H1 (cell line): ENCODE measurements at regions not wholly inside any gene's neighbourhood (a gene's known extent, or its start where the extent isn't known, plus 50 kb on each side); places are given as distances from the start of the nearest gene placed in this dataset.

Experiments used
- CTCF ChIA-PET: fragments of 300-600 bp; sonication (Branson Sonifier 250); formaldehyde crosslinking; loops from one replicate; lab custom pipeline; 2021; ENCODE audit not compliant: partially characterized antibody; lab: Charles Lee
- POLR2A ChIA-PET: fragments of 300-600 bp; sonication (Branson Sonifier 250); formaldehyde crosslinking; loops from one replicate; lab custom pipeline; 2021; ENCODE audit warnings: inconsistent platforms; ENCODE audit not compliant: partially characterized antibody; lab: Charles Lee
- DNase-seq, 2 experiments: peaks; one replicate each; pipeline versions ENCODE4 v3.0.0 to v3.0.0-alpha.2; 2010 to 2022; ENCODE audit warnings: low spot score in 2 of 2, low read depth in 1 of 2, mixed read lengths in 1 of 2
- FAIRE-seq: peaks from 2 replicates; lab custom pipeline; 2011; peaks lifted over from hg19 to GRCh38; lab: Jason Lieb, UNC
- H2AFZ ChIP-seq: 2 replicates; pipeline ENCODE4 v1.8.1; 2012; ENCODE audit warnings: low read length, inconsistent platforms
- H2AK5ac ChIP-seq: 2 replicates; pipeline ENCODE4 v1.6.1; 2013; ENCODE audit warnings: low read depth, low read length
- H2BK120ac ChIP-seq: replicated peaks from 2 replicates; pipeline ENCODE3; 2013; ENCODE audit warnings: low read depth, low read length, inconsistent platforms
- H2BK12ac ChIP-seq: 2 replicates; pipeline ENCODE4 v1.6.1; 2013; ENCODE audit warnings: low read depth, low read length
- H2BK15ac ChIP-seq: 2 replicates; pipeline ENCODE4 v1.6.1; 2013; ENCODE audit warnings: low read length
- H2BK20ac ChIP-seq: 2 replicates; pipeline ENCODE4 v1.6.1; 2013; ENCODE audit warnings: low read length
- H2BK5ac ChIP-seq: 2 replicates; pipeline ENCODE4 v1.6.1; 2013; ENCODE audit warnings: low read depth, low read length
- H3K14ac ChIP-seq: 2 replicates; pipeline ENCODE4 v1.6.1; 2013; ENCODE audit warnings: inconsistent platforms; ENCODE audit not compliant: insufficient read length
- H3K18ac ChIP-seq: 2 replicates; pipeline ENCODE4 v1.6.1; 2013; ENCODE audit warnings: low read length; ENCODE audit errors: extremely low read depth
- H3K23ac ChIP-seq: 2 replicates; pipeline ENCODE4 v1.6.1; 2013; ENCODE audit warnings: inconsistent platforms; ENCODE audit not compliant: insufficient read length
- H3K23me2 ChIP-seq: 2 replicates; pipeline ENCODE4 v1.6.1; 2013; ENCODE audit warnings: low read depth, low read length
- H3K27ac ChIP-seq: 2 replicates; pipeline ENCODE4 v1.6.1; 2011; ENCODE audit warnings: low read depth, low read length, inconsistent platforms
- H3K27me3 ChIP-seq, 4 experiments: replicated peaks in 1 of 4; 1 replicate in 1 of 4; 2 replicates in 3 of 4; pipeline versions ENCODE4 v1.6.1 to v1.8.1; 2011 to 2013; ENCODE audit warnings: low read length in 3 of 4, mild to moderate bottlenecking in 3 of 4, inconsistent platforms in 2 of 4, mixed read lengths in 2 of 4, moderate library complexity in 1 of 4; ENCODE audit not compliant: control insufficient read depth in 3 of 4, insufficient read depth in 3 of 4; ENCODE audit errors: extremely low read depth in 1 of 4
- H3K36me3 ChIP-seq, 4 experiments: 2 replicates each; pipeline versions ENCODE4 v1.6.1 to v1.8.1; 2011 to 2013; ENCODE audit warnings: mild to moderate bottlenecking in 4 of 4, low read length in 3 of 4, moderate library complexity in 2 of 4, control low read depth in 1 of 4, inconsistent platforms in 1 of 4; ENCODE audit not compliant: insufficient read depth in 4 of 4, control insufficient read depth in 2 of 4
- H3K4ac ChIP-seq: replicated peaks from 2 replicates; pipeline ENCODE3; 2013; ENCODE audit warnings: low read length, low read depth, mixed read lengths, inconsistent platforms; ENCODE audit not compliant: insufficient read length
- H3K4me1 ChIP-seq, 4 experiments: replicated peaks in 1 of 4; 1 replicate in 1 of 4; 2 replicates in 3 of 4; pipeline versions ENCODE4 v1.6.1 to v1.8.1; 2011 to 2013; ENCODE audit warnings: low read length in 3 of 4, inconsistent platforms in 2 of 4, mixed read lengths in 1 of 4; ENCODE audit not compliant: insufficient read depth in 4 of 4, control insufficient read depth in 3 of 4
- H3K4me2 ChIP-seq, 2 experiments: 2 replicates each; pipeline versions ENCODE4 v1.6.1 to v1.8.1; 2011 to 2013; ENCODE audit warnings: low read depth in 2 of 2, low read length in 2 of 2, control low read depth in 1 of 2, inconsistent platforms in 1 of 2, mild to moderate bottlenecking in 1 of 2; ENCODE audit not compliant: insufficient read depth in 1 of 2
- H3K4me3 ChIP-seq, 4 experiments: fragments of 200-600, 300-600 bp in 1 of 4; sonication (generic), shearing (Covaris generic), sonication (Bioruptor Twin) in 1 of 4; 2 replicates each; pipeline versions ENCODE4 v1.5.1 to v1.8.1; 2011 to 2016; ENCODE audit warnings: low read length in 4 of 4, low read depth in 3 of 4, control low read depth in 2 of 4, inconsistent platforms in 2 of 4, mild to moderate bottlenecking in 2 of 4, mixed read lengths in 1 of 4, moderate library complexity in 1 of 4; ENCODE audit not compliant: insufficient read depth in 2 of 4; ENCODE audit errors: extremely low read depth in 1 of 4
- H3K56ac ChIP-seq: replicated peaks from 2 replicates; pipeline ENCODE3; 2013; ENCODE audit warnings: low read depth, mild to moderate bottlenecking, mixed read lengths, low read length, inconsistent platforms; ENCODE audit not compliant: insufficient read length
- H3K79me1 ChIP-seq: 2 replicates; pipeline ENCODE4 v1.6.1; 2013; ENCODE audit warnings: low read depth, low read length, control low read depth
- H3K79me2 ChIP-seq, 2 experiments: 2 replicates each; pipeline versions ENCODE4 v1.6.1 to v1.8.1; 2012 to 2013; ENCODE audit warnings: low read length in 2 of 2, mild to moderate bottlenecking in 2 of 2, inconsistent platforms in 1 of 2; ENCODE audit not compliant: insufficient read depth in 2 of 2, control insufficient read depth in 1 of 2
- H3K9ac ChIP-seq, 4 experiments: replicated peaks in 1 of 4; 1 replicate in 1 of 4; 2 replicates in 3 of 4; pipeline versions ENCODE4 v1.6.1 to v1.8.1; 2011 to 2013; ENCODE audit warnings: low read depth in 3 of 4, low read length in 3 of 4, control low read depth in 2 of 4, mild to moderate bottlenecking in 2 of 4, moderate library complexity in 2 of 4, inconsistent platforms in 1 of 4; ENCODE audit errors: extremely low read depth in 1 of 4
- H3K9me3 ChIP-seq, 2 experiments: 2 replicates each; pipeline versions ENCODE4 v1.6.1 to v1.8.1; 2012 to 2013; ENCODE audit warnings: mild to moderate bottlenecking in 2 of 2, moderate library complexity in 2 of 2, control low read depth in 1 of 2, inconsistent platforms in 1 of 2, low read depth in 1 of 2, low read length in 1 of 2, mixed read lengths in 1 of 2; ENCODE audit not compliant: insufficient read depth in 2 of 2
- H4K20me1 ChIP-seq, 2 experiments: replicated peaks in 1 of 2; 2 replicates each; pipeline versions ENCODE3 to v1.8.1; 2011 to 2013; ENCODE audit warnings: inconsistent platforms in 2 of 2, low read length in 2 of 2, mild to moderate bottlenecking in 1 of 2; ENCODE audit not compliant: insufficient read depth in 2 of 2, control insufficient read depth in 1 of 2
- H4K5ac ChIP-seq: 2 replicates; pipeline ENCODE4 v1.6.1; 2013; ENCODE audit warnings: low read length, low read depth, mixed read lengths, inconsistent platforms; ENCODE audit not compliant: insufficient read length
- H4K8ac ChIP-seq: 2 replicates; pipeline ENCODE4 v1.8.0; 2013; ENCODE audit warnings: mild to moderate bottlenecking, moderate library complexity, low read length, inconsistent platforms; ENCODE audit not compliant: insufficient read depth; ENCODE audit errors: extremely low read depth
- H4K91ac ChIP-seq: replicated peaks from 2 replicates; pipeline ENCODE3; 2013; ENCODE audit warnings: low read length, mixed read lengths, inconsistent platforms; ENCODE audit not compliant: insufficient read length
- BACH1 ChIP-seq: IDR thresholded peaks from 2 replicates; pipeline ENCODE4 v1.6.1; 2012; ENCODE audit warnings: low read length, improper control_type of control experiment
- CHD1 ChIP-seq: IDR thresholded peaks from 2 replicates; pipeline ENCODE4 v1.6.1; 2012; ENCODE audit warnings: low read depth, low read length, improper control_type of control experiment
- CREB1 ChIP-seq: IDR thresholded peaks from 2 replicates; pipeline ENCODE4 v1.6.1; 2012; ENCODE audit warnings: inconsistent platforms
- E2F6 ChIP-seq: IDR thresholded peaks from 2 replicates; pipeline ENCODE4 v1.6.1; 2012; ENCODE audit warnings: inconsistent platforms
- GTF2F1 ChIP-seq: IDR thresholded peaks from 2 replicates; pipeline ENCODE4 v1.6.1; 2012; ENCODE audit warnings: low read depth, low read length, improper control_type of control experiment, borderline replicate concordance
- HDAC6 ChIP-seq: IDR thresholded peaks from one replicate; pipeline ENCODE4 v1.7.1; 2012; ENCODE audit warnings: low read depth, mild to moderate bottlenecking, inconsistent platforms, low read length, moderate library complexity
- KDM1A ChIP-seq: fragments of 200-600, 300-600 bp; sonication (generic); IDR thresholded peaks from 2 replicates; pipeline ENCODE4 v1.7.1; 2016; ENCODE audit warnings: mild to moderate bottlenecking, low read length, borderline replicate concordance
- SAP30 ChIP-seq: fragments of 300-600 bp; sonication (generic); IDR thresholded peaks from 2 replicates; pipeline ENCODE4 v1.7.1; 2012; ENCODE audit warnings: low read length, moderate library complexity, mild to moderate bottlenecking, inconsistent platforms; ENCODE audit not compliant: insufficient read depth, insufficient replicate concordance
- SP2 ChIP-seq: IDR thresholded peaks from 2 replicates; pipeline ENCODE4 v1.6.1; 2012; ENCODE audit warnings: mild to moderate bottlenecking, low read length, inconsistent platforms
- SUZ12 ChIP-seq: fragments of 200-600 bp; sonication (generic); IDR thresholded peaks from 2 replicates; pipeline ENCODE4 v1.6.1; 2012; ENCODE audit warnings: mild to moderate bottlenecking, inconsistent platforms, low read length, moderate library complexity, mixed read lengths
- USF2 ChIP-seq: IDR thresholded peaks from 2 replicates; pipeline ENCODE4 v1.6.1; 2011; ENCODE audit warnings: low read length, improper control_type of control experiment
- WGBS, 2 experiments: shearing (Covaris generic) in 1 of 2; methylation state at CpG; one replicate each; pipeline versions ENCODE4 v1.1.6 to v1.1.7; 2013 to 2015; ENCODE audit warnings: low lambda C conversion rate in 2 of 2, mixed read lengths in 2 of 2, inconsistent platforms in 1 of 2, low coverage in 1 of 2, missing lambda C conversion rate in 1 of 2; ENCODE audit not compliant: insufficient replicate concordance in 2 of 2, insufficient coverage in 1 of 2, insufficient read length in 1 of 2; ENCODE audit errors: extremely low coverage in 1 of 2, missing lambda C conversion rate in 1 of 2; 5-methylcytosine and 5-hydroxymethylcytosine counted together

- Histone ChIP-seq H3K56ac (no peak overlapping the region), H3K23ac (no peak overlapping the region), H2BK120ac (no peak overlapping the region), H3K79me2 (no peaks in the 10 kb centered on the region), H3K23me2 (no peaks in the 10 kb centered on the region), H3K27me3 (no peaks in the 10 kb centered on the region), H3K4me1 (no peaks in the 10 kb centered on the region), H3K18ac (no peak overlapping the region), H4K8ac (no peak overlapping the region)
- TF ChIP-seq SAP30 (no peak), GTF2F1 (no peak), SUZ12 (no peak), E2F6 (no peak), SP2 (no peak), HDAC6 (no peak), USF2 (no peak), KDM1A (no peak), CREB1 (no peak), BACH1 (no peak), CHD1 (no peak)
- TF ChIP-seq, all 59 proteins: peak for 0
- no peak overlapping the region for H2AK5ac ChIP-seq
- no peak overlapping the region for H3K27ac ChIP-seq
- no peaks in the 10 kb centered on the region for H3K36me3 ChIP-seq
- no peak overlapping the region for H2BK15ac ChIP-seq
- H2BK12ac ChIP-seq = no peak overlapping the region
- H4K91ac ChIP-seq = no peak overlapping the region
- H3K4me3 ChIP-seq = no peak overlapping the region
- H4K5ac ChIP-seq = no peak overlapping the region
- WGBS, 2 experiments = 93% methylated on average over 17 of the region's 17 CpGs; no CpG with 5 or more reads in 1 of the 2 experiments
- no peaks in the 10 kb centered on the region for H3K79me1 ChIP-seq
- no peaks in the 10 kb centered on the region; a peak in 1 of 4 replicates for H3K9me3 ChIP-seq
- H3K9ac ChIP-seq = no peak overlapping the region
- no peak overlapping the region for H2BK20ac ChIP-seq
- no peaks in the 10 kb centered on the region for H4K20me1 ChIP-seq
- no peak for DNase-seq
- ChIA-PET CTCF (no interaction called here), POLR2A (no interaction called here)
- no peak overlapping the region for H3K4ac ChIP-seq
- FAIRE-seq = no peak
- H2BK5ac ChIP-seq = no peak overlapping the region
- H3K14ac ChIP-seq = no peak overlapping the region
- no peak overlapping the region for H2AFZ ChIP-seq
- no peak overlapping the region for H3K4me2 ChIP-seq
Measured at GRCh38 chr15:30783019-30783418, 120.7 kb upstream of the FAN1 start.
